Muscle of arm (tissue), 1 donor: ENCODE measurements at regions not wholly inside any gene's neighbourhood (a gene's known extent, or its start where the extent isn't known, plus 50 kb on each side); places are given as distances from the start of the nearest gene placed in this dataset.

Experiments
- DNase-seq: peaks from one replicate; pipeline ENCODE4 v3.0.0-alpha.2; 2013

DNA sequence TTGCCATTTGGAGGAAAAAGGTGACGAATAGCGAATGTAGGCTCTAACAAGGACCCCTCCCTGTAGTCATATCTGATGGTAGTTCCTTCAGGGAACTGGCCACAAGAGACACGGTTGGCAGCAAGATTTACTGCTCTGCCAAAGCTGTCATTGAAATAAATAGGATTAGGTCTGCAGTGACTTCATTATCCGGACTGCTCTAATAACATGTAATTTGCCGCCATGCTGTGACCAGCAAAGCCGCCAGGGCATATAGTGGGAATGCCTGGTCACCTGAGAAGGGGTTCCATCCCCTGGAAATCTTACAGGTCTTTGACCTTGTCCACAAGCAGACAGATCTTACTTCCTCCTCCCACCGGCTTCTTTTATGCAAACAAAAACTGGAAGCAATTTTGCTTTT, 59.4 kb upstream of the LAPTM4A start:
- no peak for DNase-seq

DNA sequence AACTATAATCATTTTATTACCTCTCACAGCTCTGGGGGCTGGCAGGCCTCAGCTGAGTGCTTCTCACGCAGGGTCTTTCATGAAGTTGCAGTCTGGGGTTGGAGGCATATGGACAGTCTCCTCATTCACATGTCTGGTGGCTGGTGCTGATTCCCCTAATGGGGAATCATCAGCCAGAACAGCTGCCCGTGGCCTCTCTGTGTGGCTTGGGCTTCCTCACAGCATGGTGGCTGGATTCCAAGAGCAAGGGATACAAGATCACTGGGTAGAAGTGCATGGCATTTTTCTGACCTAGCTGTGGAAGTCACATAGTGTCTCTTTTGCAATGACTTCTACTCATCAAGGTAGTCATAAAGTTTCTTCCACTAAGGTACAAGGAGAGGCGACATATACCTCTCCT, 59.0 kb upstream of the LAPTM4A start:
- DNase-seq: no peak

DNA sequence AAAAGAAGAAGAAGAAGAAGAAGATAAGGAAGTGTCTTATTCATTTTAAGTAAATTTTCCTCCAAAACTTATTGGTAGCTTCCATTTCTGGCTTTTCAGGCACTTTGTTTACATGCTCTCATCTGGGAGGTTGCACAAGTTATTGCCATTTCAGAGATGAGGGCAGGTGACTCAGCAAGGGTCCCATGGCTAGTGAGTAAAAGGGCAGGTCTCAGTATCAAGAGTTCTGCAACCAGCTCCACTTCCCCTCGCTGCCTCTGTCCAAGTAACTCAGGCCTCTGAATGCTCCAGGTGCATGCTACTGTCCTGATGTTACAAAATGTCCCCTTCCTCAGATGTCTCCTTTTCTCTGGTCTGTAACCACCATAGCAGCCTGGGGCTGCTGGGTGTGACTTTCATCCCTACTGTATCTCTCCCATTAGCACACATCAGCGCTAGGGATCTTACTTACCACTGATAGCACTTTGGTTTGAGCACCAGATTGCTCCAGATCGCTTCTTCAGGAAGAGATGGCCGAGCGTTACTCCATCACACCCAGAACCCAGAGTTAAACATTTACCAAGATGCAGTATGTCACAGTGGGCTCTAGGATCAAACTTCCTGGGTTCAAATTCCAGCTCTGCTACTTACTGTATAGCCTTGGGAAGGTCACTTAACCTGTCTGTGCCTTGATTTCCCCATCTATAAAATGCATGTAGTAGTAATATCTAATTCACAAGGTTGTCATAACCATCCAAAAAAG, 57.4 kb upstream of the LAPTM4A start:
- no peak for DNase-seq

DNA sequence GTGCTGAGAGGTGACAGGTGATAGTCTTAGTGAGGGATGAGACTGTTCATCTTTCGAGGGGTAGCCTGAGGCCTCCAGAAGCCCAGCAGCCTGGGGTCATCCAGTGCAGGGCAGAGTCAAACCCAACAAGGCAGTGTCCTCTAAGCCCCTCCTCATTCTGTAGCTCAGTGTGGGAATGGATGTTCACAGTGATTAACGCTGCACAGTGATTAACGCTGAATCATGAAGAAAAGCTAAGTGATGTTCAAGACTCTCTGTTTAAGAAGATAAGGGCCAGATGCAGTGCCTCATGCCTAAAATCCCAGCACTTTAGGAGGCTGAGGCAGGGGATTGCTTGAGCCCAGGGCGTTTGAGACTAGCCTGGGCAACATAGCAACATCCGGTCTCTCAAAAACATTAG, 56.3 kb upstream of the LAPTM4A start:
- DNase-seq: no peak

DNA sequence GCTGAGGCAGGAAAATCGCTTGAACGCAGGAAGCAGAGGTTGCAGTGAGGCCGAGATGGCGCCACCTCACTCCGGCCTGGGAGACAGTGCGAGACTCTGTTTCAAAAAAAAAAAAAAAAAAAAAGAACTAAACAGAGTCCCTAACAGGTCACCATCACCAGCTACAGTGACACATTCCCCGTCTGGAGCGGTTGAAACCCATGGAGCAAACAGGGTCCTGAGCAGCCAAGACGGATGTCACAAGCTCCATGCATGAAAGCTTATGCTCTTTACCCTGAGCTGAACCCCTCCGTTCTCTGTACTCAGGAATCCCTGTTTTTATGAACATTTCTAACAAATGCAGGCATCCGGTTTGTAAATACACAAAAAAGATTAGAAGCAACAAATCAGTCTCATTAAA, 55.9 kb upstream of the LAPTM4A start:
- no peak for DNase-seq

DNA sequence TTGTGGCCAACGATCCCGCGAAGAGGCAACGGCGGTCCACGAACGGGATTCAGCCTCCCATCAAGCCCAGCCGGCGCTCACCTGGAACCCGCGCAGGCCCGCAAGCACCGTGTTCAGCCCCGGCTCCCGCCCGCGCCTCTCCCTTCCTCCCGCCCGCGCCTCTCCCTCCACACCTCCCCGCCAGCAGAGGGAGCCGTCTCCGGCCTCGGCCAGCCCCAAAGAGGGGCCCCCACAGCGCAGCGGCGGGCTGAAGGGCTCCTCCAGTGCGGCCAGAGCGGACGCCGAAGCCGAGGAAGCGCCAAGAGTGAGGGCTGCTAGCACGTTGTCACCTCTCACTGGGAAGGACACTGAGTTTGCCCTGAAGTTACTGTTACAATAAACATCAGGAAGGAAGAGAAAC, 55.3 kb upstream of the LAPTM4A start:
- DNase-seq: no peak

DNA sequence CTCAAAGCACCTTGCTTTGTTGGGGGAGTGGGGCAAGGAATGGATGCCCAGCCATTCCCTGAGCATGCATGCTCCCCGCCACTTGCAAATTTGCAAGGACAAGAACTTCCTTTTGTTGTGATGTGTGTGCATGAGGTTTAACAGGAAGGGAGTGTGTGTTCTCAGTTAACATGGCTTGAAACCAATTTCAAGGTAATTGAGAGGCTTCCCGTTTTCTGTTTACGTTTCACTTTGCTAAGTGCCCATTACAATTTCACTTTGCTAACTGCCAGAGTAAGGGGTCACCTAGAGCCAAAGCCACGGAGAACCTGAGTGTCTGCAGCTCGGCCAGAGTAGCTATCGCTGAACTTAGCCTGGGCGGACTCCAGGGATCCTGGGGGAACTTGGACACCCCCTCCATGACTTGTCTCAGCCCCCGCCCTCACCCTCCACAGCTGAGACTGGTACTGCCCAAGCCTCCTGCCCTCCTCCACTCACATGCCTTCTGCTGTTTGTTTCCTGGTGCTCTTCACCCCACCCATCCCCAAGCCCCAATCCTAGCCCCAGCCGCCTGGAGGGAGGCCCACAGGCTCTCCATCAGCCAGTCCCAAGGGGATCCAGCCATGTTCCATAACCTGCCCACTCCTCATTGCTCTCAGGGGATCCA, 53.6 kb upstream of the LAPTM4A start:
- no peak for DNase-seq

DNA sequence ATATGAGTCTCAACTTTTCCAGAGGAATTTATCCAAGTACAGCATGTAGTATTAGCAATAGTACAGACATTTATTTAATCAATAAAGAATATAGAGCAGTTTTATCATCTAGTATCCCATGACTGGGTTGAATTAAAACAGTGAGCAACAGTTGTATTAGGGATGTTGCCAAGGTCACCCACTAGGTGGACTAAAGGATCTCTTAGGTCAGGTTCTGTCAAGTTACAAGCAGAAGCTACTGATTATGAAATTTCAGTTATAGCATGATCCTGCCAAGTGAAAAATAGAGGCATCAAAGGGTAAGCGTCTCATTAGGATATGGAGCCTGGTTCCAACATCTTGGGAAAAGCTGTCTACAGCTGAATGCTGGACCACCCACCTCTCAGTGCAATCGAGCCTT, 52.1 kb upstream of the LAPTM4A start:
- no peak for DNase-seq
